GM18498 (cell line): ENCODE measurements at regions not wholly inside any gene's neighbourhood (a gene's known extent, or its start where the extent isn't known, plus 50 kb on each side); places are given as distances from the start of the nearest gene placed in this dataset.

Experiments used
- ATAC-seq: cut with Tn5 transposase; IDR thresholded peaks from one replicate; pipeline ENCODE4 v1.9.1; 2021; ENCODE audit warnings: mild to moderate bottlenecking, moderate library complexity; ENCODE audit not compliant: unreplicated experiment

- ATAC-seq, result no peak
These were observed 155.0 kb upstream of the KCTD1 start for GRCh38 chr18:26703170-26703930.

GRCh38 chr18:26702086-26702485, 153.7 kb upstream of the KCTD1 start:
- no peak for ATAC-seq

GRCh38 chr18:26700728-26701127, 152.4 kb upstream of the KCTD1 start:
- no peak for ATAC-seq

- ATAC-seq, result no peak
These were observed 151.8 kb upstream of the KCTD1 start for GRCh38 chr18:26700201-26700600.

- no peak for ATAC-seq
These were observed 149.0 kb upstream of the KCTD1 start for GRCh38 chr18:26697186-26697884.

GRCh38 chr18:26696786-26697185, 148.4 kb upstream of the KCTD1 start:
- no peak for ATAC-seq

- ATAC-seq, result no peak
These were observed 148.0 kb upstream of the KCTD1 start for GRCh38 chr18:26696308-26696707.

GRCh38 chr18:26689226-26689879, 141.0 kb upstream of the KCTD1 start:
- ATAC-seq, result no peak

GRCh38 chr18:26686532-26686931, 138.2 kb upstream of the KCTD1 start:
- no peak for ATAC-seq

GRCh38 chr18:26685438-26686157, 137.2 kb upstream of the KCTD1 start:
- ATAC-seq, result no peak

GRCh38 chr18:26677957-26678356, 129.6 kb upstream of the KCTD1 start:
- no peak for ATAC-seq

GRCh38 chr18:26667046-26667445, 118.7 kb upstream of the KCTD1 start:
- ATAC-seq, result no peak

GRCh38 chr18:26662996-26663395, 114.6 kb upstream of the KCTD1 start:
- ATAC-seq, result no peak

- ATAC-seq, result no peak
These were observed 109.6 kb upstream of the KCTD1 start for GRCh38 chr18:26657631-26658581.

- peak; percentile 83 for ATAC-seq
These were observed 108.7 kb upstream of the KCTD1 start for GRCh38 chr18:26656944-26657536.

GRCh38 chr18:26656431-26656943, 108.1 kb upstream of the KCTD1 start:
- peak; percentile 38 for ATAC-seq

- no peak for ATAC-seq
These were observed 107.4 kb upstream of the KCTD1 start for GRCh38 chr18:26655525-26656430.
